Omental fat pad (tissue), 3 donors: ENCODE measurements at regions not wholly inside any gene's neighbourhood (a gene's known extent, or its start where the extent isn't known, plus 50 kb on each side); places are given as distances from the start of the nearest gene placed in this dataset.

Experiments used
- ATAC-seq: fragments of 150-250 bp; one replicate; pipeline ENCODE4 v1.9.1; 2016; ENCODE audit warnings: mild to moderate bottlenecking, moderate library complexity; ENCODE audit not compliant: low FRiP score
- DNase-seq: peaks from one replicate; pipeline ENCODE4 v3.0.0-alpha.2; 2019; ENCODE audit warnings: low spot score
- TF ChIP-seq, protein P1 (sequence below), 3 donors: fragments of 450-650 bp; IDR thresholded peaks; one replicate each; pipeline ENCODE4 v1.5.1; 2016 to 2017; ENCODE audit warnings: antibody characterized with exemption in 3 of 3, mild to moderate bottlenecking in 3 of 3, moderate library complexity in 2 of 3

DNA sequence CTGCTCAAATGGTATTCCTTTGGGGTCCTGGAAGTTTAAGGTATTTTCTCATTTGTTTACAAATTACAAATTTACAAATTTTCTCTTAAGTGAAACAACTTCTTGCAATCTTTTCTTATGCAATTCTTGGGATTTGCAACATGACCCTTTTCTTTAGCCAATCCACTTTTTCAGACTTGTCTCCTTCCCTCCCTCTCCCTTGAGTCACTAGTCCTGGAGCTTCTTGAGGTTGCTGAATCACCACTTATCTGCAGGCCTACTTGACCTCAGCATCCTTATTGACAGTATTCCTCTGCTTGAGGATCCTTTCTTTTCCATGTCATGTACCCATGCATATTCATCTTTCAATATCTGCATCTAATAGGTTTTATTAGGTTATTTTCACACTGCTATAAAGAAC lies 302.8 kb upstream of the ADAMTS5 start:
- DNase-seq (no peak), ATAC-seq (peak; percentile 68)
- TF ChIP-seq, protein P1, sequence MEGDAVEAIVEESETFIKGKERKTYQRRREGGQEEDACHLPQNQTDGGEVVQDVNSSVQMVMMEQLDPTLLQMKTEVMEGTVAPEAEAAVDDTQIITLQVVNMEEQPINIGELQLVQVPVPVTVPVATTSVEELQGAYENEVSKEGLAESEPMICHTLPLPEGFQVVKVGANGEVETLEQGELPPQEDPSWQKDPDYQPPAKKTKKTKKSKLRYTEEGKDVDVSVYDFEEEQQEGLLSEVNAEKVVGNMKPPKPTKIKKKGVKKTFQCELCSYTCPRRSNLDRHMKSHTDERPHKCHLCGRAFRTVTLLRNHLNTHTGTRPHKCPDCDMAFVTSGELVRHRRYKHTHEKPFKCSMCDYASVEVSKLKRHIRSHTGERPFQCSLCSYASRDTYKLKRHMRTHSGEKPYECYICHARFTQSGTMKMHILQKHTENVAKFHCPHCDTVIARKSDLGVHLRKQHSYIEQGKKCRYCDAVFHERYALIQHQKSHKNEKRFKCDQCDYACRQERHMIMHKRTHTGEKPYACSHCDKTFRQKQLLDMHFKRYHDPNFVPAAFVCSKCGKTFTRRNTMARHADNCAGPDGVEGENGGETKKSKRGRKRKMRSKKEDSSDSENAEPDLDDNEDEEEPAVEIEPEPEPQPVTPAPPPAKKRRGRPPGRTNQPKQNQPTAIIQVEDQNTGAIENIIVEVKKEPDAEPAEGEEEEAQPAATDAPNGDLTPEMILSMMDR (IDR thresholded peaks at IDR 0.05): no peak

DNA sequence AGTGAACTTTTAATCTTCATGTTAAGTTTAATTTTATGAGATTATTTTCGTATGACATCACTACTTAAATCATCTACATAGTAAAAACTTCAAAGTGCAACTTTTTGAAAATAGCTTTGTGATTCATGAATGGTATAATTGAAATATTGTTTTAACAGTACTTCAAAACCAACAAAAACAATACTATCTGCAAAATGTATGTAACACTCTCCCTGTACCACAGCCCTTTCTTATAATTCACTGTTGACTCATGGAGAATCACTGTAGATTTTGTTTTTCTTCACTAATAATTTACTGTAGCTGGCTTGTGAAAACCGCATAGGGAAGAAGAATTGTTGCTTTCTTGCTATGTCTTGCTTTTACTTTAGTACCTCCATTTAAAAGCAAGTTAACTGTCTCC lies 301.4 kb upstream of the ADAMTS5 start:
- ATAC-seq (no peak), DNase-seq (no peak)
- TF ChIP-seq, protein P1 (IDR thresholded peaks at IDR 0.05): no peak

DNA sequence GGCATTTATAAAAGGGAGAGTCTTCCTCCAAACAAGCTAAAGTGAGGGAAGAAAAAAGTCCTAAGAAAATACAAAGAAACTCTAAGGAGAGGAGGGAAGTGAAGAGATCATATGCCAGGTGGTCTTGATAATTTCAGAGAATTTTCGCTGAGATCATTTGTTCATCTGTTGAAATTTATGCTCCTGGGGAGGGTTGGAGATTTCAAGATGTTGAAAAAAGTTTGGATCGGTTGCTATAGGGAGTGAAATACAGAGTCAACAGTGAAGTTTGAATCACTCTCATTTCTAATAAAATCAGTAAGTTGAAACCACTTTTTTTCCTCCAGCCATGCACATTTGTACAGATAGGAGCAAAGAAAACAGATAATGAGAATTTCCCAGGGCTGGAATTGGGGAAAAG lies 299.1 kb upstream of the ADAMTS5 start:
- ATAC-seq: no peak
- TF ChIP-seq, protein P1 (IDR thresholded peaks at IDR 0.05): no peak
- DNase-seq: no peak

DNA sequence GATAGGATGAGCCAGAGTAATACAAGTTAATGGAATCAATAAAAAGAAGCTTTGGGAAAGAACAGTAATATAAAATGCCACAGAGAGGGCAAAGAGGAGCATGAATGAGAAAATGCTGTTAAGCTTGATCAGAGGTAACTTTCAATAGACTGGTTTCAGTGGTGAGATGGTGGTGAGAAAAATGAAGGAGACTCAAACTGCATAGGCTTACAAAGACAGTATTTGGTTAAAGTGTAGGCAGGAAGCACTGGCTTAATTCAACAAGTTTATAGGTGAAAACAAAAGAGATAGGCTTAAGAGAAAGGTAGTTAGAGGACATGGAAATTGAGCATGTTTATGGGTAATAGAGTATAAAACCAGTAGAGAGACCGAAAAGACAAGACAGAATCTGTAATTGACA lies 298.6 kb upstream of the ADAMTS5 start:
- DNase-seq (no peak), ATAC-seq (no peak)
- TF ChIP-seq, protein P1 (IDR thresholded peaks at IDR 0.05): no peak

DNA sequence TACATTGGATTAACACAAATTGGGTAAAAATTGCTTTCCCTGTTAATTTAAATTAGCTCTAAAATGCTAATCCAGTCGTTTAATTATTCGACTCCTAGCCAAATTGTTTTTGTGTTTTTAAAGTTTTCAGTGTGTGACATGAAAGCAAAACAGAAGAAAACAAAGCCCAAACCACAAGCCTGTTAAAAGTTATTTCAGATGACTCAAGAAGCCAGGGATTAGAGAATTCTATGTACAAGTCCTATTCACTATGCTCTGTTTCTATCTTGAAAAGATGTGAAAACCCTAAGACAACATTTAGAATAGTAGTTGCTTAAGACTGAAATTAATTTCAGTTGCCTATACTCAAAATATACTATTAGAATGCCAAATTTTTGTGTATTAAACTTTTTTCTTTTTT lies 294.8 kb upstream of the ADAMTS5 start:
- TF ChIP-seq, protein P1 (IDR thresholded peaks at IDR 0.05): no peak
- DNase-seq (no peak), ATAC-seq (no peak)

DNA sequence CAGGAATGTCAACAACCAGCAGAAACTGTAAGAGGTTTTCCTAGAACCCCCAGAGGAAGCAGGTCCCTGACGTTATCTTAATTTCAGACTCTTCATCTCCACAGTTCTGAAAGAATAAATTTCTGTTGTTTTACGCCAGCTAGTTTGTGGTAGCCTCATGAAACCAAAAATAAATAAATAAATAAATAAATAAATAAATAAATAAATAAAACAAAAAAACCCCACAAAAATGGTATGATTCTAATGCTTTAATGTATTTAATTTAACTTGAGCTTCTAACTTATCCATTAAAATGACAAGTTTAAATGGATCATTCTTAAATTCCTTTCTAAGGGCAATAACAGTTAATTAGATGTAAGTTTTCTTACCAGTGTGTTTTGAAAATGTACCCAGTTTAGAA lies 293.8 kb upstream of the ADAMTS5 start:
- no peak for ATAC-seq
- DNase-seq: no peak
- TF ChIP-seq, protein P1 (IDR thresholded peaks at IDR 0.05): no peak

DNA sequence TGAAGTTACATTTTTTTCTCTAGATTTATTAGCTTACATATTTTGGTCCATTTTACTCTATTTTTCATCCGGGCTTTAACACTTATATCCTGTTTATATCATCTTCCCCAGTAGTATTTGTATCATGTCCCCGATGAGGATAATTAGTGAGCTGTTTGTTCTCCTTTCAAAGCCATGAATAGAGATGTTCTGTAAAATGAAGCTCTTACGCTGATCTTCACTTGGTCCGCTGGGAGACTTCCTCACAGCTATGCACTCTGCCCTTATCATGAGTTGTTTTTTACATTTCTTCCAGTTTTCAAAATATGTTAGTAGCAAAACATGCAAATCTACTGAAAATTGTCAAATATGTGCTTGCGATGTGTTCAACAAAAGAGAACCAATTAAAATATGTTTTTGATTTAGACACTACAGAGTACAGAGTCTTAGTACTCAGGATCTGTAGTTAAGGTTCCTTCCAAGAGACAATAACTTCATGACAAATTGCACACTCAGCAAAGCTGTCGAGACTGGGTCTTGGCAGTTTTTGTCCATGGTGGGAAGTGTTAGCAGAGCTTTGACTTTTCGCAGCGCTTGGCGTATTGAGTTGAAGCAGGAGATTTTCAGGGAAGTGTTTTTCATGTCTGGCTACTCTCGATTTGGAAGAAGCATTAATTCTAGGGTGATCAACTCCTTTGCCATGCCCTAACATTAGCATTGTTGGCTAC lies 292.0 kb upstream of the ADAMTS5 start:
- DNase-seq (no peak), ATAC-seq (no peak)
- TF ChIP-seq, protein P1 (IDR thresholded peaks at IDR 0.05): no peak
